ENCODE measurements at regions not wholly inside any gene's neighbourhood (a gene's known extent, or its start where the extent isn't known, plus 50 kb on each side); places are given as distances from the start of the nearest gene placed in this dataset.

DNA sequence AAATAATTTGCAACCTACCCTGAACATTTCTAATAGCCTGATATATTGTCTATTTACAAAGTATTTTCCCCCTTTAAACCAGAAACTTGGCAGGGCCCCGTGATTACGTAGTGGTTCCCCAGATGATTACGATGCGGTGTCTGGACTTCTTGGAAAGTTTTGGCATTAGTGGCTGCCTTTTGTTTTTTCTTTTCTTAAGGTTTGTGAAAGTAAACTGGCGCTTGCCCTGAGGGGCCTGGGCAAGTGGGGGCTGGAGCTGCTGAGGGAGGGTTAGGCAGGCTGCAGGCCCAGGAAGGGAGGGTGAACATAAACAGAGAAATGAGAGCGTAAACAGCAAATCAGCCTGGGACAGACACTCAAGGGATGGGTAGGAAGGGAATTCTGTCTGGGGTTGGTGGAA lies 123.6 kb upstream of the MSX1 start:
- no peak for DNase-seq (ENCODE audit: low read depth in 2 of 2)

DNA sequence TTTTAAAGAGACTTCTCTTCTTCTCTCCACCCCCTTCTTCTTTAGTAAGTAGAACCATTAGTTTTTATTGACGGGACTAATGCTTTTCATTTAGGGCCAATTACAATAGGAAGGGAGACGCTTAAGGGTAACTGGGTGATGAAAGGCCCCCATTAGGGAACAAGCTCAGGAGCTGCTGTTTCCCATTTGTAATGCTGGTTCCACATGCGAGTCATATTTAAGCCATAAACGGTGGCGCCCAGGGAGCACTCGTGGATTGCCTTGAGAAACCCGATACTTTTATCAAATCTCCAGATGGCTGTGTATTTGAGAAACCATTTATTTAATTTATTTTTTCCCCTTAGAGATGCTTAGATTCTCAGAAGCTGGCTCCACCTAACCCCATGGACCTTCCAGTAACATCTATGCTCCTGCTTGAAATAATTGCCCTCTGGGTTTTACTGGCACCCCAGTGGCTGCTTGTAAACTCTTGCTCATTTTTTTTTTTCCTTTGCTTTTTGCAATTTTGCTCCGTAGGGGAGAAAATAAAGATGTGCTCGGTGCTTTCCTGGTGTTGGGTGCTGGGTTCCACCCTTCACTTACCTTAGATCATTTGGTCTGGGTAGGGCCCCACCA lies 124.2 kb upstream of the MSX1 start:
- no peak for DNase-seq (ENCODE audit: low read depth in 2 of 2)

DNA sequence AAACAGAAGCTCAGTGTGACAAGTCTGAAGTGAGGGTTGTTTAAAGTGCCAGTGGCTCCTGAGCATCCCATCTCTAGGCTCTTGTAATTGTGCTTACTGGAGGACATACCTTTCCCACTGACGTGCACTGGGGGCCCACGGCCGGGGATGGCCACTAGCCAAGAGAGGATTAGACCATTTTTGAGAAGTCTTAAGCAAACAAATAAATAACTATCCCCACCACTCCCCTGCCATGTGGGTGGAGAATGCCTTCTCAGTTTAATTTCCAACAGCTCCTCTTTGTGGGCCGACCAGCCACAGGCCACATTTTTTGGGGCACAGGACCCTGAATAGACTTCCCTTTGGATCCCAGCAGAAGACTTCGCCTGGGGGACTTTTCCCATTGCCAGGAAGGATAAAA lies 125.0 kb upstream of the MSX1 start:
- DNase-seq (ENCODE audit: low read depth in 2 of 2) = no peak

DNA sequence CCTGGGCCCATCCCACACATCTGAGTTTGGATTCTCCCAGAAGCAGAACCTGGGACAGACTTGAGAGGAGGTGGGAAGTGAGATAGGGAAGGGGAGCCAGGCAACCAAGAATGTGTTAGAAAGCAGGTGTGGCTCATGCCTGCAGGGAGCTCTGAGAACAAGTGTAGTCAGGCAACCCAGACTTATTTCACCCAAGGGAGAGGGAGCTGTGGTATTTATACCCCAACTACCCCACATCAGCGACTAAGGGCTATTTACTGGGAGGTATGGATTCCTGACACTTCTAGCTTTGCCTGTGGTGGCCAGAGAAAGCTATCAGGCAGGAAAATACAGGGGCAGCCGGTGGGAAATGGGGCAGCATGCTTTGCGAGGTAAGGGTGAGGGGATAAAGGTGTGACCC lies 125.8 kb upstream of the MSX1 start:
- DNase-seq (ENCODE audit: low read depth in 2 of 2) = no peak

DNA sequence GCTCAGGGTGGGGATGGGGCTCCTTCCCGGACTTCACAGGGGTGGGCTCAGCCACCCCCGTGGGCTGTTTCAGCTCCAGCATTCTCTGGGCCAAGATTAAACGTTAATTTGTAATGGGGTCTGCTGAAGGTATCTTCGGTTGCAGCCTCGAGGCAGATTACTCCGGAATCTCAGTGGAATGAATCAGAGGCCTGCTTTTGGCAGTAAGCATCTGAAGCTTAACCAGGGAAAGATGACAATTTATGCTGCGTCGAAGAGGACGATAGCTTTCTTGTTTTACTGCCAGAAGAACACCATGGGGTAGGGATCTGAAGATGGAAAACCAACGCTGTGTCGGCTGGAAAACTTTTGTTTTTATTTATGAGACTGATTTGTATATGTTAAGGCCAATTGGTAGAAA lies 129.2 kb upstream of the MSX1 start:
- no peak for DNase-seq (ENCODE audit: low read depth in 2 of 2)

DNA sequence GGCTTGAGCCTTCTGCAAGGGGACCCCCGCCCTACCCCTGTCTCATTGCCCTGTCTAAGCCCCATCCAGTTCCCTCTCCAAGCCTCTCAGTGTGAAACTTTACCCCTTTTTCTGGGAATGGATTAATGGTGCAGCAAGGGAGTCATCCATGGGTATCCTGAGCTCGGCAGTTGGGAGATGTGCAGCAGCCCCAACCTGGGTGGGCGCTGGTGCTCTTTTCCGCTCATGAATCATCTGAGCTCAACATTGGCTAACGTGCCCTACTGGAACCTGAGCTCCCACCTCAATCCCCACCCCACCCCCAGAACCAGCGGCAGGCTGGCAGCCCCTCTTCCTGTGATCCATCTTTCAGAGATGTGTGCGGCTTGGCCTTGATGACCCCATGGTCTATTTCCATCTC lies 130.3 kb upstream of the MSX1 start:
- no peak for DNase-seq (ENCODE audit: low read depth in 2 of 2)

DNA sequence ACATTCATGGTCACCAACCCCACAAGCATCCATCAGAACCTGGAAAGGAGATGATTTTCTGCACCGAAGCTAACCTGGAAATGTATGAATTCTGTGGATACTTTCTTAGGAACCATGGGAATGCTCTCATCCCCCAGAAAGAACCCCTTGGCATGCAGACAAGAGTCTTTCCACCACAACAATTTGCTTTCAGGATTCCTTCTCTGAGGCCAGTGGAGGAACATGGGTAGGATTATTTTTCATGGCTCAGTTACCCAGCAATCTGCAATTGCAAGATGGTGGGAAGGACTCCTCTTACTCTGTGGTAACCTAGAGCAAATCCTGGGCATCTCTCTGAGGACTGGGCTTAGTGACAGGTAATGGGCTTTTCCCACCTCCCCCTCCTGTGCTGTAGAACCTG lies 131.9 kb upstream of the MSX1 start:
- DNase-seq (ENCODE audit: low read depth in 2 of 2) = no peak

DNA sequence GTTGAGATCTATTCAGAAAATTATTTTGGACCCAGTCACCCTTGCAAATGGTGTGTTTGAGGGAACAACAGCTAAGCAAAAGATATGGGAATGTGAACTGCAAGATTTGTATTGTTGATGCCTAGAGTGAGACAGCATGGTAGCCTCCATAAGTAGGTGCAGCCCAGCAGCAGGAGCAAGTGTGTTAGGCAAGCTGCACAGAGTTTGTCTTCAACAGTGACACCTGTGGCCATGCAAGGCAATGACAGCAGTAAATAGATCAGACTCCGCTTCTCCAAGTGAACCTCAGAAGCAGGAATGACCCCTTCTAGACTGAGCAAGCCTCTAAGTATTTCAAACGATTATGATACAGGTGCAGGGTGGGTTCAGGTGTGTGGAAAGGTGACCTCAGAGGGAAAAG lies 133.4 kb upstream of the MSX1 start:
- DNase-seq (ENCODE audit: low read depth in 2 of 2) = no peak

DNA sequence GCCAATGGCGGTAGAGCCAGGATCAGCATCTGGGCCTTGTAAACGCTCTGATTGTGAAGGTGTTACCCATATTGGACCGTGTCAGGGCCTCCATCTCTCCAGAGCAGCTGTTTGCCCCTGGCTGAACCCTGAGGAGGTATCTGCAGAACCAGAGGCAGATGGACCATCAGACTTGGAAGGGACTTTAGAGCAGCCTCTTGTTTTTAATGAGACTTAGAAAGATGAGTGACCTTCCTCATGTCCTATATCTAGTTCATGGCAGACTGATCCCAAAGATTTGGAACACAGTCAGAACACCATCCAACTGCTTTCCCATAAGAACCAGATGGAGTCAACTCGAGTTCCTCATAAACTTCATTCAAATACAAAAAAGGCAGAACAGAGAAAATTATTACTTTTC lies 135.1 kb upstream of the MSX1 start:
- no peak for DNase-seq (ENCODE audit: low read depth in 2 of 2)

DNA sequence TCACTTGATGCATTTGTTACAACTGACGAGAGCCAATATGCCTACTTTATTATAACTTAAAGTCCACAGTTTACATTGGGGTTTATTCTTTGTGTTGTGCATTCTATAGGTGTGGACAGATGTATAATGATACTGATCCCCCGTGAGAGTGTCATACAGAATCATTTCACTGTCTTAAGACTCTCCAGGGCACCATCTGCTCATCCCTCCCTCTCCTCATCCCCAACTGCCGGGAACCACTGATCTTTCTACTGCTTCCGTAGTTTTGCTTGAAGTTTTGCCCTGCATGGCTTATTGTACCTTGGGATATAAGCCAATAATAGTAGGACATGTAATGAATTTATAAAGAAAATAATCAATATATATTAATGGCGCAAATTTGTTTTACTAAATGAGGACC lies 137.8 kb upstream of the MSX1 start:
- no peak for DNase-seq (ENCODE audit: low read depth in 2 of 2)

DNA sequence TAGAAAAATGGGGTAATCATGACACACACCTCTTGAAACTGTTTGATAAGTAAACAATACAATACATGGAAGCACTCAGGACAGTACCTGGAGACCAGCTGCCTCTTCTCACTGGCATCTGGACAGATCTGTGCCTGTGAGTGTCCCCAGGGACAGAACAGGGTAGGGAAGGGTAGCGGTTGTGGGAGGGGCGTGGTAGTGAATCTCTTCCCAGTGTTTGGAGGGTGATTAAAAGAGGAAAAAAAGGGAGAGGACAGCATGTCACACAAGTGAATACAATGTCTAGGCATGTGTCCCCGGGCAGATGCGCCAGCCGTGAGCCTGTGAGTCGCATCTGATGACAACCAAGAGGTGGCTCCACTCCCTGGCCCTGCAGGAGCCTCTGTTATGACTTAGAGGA lies 138.8 kb upstream of the MSX1 start:
- no peak for DNase-seq (ENCODE audit: low read depth in 2 of 2)

DNA sequence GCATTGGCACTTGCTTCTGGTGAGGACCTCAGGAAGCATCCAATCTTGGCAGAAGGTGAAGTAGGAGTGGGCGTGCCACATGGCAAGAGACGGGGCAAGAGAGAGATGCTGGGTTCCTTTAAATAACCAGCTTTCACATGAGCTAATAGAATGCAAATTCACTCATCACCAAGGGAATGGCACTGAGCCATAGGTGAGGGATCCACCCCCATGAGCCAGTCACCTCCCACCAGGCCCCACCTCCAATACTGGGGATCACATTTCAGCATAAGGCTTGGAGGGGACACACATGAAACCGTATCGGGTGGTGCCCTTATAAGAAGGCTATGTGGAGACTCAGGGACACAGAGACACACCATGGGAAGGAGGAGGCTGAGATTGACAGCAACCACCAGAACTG lies 140.0 kb upstream of the MSX1 start:
- DNase-seq (ENCODE audit: low read depth in 2 of 2) = no peak

DNA sequence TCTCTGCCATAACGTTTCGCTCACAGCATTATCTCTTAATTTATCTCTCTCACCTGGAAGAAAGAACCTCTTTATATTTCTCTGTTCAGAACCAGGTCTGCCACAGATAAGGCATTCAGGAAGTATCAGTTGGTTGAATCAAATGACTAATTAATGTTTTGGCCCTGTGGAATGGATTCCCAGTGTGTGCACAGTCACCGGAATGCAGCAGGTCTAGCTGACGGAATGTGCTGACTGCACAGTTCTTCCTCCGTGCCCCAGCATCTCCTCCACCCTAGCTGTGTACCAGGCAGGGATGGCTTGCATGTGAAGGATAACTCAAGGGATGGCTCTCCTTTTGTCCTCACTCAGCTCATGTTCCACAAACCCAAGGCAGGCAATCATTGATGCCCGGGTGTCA lies 141.8 kb upstream of the MSX1 start:
- no peak for DNase-seq (ENCODE audit: low read depth in 2 of 2)

DNA sequence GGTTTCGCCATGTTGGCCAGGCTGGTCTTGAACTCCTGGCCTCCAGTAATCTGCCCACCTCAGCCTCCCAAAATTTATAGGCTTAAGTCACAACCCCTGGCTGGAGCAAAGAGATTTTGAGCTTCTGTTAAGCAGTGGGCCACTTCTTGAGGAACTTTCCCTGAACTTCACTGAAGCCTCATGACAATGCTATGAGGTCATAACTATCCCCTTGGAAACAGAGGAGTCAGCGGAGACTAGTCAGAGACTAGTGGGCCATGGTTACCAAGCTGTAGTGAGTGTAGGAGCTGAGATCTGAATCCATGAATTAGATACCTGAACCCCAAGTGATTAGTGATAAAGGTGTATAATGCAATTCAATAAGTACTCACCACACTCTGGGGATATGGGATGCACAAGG lies 145.1 kb upstream of the MSX1 start:
- DNase-seq (ENCODE audit: low read depth in 2 of 2) = no peak

DNA sequence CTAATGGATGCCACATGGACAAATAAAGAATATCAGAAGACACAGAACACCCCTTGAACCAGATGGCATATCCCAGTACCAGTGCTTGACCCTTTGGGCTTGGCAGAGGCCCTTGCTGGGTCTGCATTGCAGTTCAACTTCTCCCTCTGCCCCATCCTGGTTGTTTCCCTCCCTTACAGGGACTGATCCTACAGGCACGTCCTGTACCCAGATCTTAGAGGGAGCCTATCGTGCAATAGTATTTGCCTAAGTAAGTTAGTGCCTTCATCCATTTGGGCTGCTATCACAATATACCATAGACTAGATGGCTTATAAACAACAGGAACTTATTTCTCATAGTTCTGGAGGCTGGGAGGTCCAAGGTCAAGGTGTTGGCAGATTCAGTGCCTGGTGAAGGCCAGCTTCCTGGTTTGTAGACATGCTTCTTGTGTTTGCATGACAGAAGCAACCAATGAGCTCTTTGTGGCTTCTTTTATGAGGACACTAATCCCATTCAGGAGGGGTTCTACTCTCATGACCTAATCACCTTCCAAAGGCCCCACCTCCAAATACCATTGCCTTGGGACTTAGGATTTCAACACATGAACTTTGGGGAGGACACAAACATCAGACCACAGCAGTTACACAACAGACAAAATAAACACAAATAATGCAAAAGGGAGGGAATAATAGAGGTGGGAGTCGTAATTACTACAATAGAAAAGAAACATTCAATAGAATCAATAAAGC lies 146.5 kb upstream of the MSX1 start:
- no peak for DNase-seq (ENCODE audit: low read depth in 2 of 2)

DNA sequence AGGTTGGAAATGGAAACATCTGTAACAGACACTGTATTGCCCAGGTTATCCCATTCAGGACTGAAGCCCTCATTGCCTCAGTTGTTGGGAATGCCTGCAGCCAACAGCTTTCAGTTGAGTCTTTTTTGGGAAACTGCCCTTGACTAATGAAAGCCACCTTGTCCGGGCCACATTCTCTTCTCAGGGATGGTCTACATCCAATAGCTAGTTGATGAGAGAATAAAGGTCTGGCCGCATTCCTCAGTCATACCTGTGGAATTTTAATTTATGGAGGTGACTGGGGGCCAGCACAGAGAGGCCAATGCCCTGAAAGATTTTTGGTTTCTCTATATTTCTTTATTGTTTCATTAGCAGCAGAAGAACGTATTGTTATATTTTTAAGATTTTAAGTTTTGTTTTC lies 147.6 kb upstream of the MSX1 start:
- no peak for DNase-seq (ENCODE audit: low read depth in 2 of 2)

DNA sequence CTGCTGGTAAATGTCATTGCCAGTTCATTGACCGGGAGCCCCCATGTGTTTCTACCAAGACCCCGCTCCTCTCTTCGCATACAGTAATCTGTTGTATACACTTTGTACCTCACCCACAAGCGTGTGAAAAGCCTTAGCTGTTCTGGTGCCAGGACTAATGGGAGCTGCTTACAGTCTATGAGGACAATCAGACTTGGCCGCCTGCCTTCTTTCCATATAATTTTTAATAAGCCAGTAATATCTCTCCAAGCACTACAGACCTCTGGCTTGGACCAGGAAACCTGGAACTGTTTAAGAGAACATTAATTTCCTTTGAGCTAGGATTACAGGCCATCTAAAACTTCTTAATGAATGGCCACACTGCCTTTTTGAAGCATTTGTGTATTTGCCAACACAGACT lies 149.7 kb upstream of the MSX1 start:
- DNase-seq (ENCODE audit: low read depth in 2 of 2) = no peak

DNA sequence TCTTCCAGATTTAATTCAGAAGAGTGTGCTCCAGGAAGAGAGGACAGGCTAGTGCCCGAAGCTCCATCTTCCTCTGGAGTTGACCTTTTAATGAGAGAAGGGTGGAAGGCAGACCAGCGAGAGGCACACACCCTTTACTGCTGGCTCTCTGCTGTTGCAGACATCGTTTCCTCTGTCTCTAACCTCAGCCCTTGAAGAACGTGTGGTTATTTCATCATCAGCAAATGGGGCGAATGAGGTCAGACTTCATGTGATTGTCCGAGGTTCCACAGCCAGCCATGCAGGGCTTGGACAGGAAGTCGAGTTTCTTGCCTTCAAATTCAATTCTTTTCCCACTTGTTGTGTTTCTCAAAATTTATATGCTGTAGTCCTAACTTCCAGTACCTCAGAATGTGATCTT lies 155.2 kb upstream of the MSX1 start:
- DNase-seq (ENCODE audit: low read depth in 2 of 2) = no peak

DNA sequence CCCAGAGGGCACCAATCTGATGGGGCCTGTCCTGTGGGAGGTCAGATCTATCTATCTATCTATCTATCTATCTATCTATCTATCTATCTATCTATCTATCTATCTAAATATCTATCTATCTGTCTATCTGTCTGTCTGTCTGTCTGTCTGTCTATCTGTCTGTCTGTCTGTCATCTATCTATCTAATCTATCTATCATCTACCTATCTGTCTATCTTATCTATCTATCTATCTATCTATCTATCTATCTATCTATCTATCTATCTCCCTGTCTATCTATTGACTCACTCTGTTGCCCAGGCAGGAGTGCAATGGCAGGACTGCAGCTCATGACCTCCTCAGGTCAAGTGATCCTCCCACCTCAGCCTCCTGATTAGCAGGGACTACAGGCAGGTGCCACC lies 155.7 kb upstream of the STX18 start:
- DNase-seq (ENCODE audit: low read depth in 2 of 2) = no peak

DNA sequence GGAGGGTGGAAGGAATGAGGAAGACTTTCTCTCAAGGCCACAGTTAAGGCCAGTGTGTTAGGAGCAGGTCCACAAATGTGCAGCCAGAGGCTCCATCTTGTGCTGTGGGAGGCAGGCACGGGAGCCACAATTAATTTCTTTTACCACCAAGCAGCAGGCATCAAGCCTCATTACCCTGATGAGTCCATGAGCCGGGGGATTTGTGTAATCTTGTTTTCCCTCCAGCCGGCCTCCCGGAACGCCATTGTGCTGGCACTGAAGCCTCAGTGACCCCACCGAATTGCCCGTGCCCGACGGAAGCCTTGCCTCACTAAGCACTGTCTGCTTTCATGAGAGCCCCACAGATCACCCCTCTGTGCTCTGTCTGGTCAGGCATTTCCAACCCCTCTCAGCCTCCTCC lies 154.7 kb upstream of the STX18 start:
- DNase-seq (ENCODE audit: low read depth in 2 of 2) = no peak

DNA sequence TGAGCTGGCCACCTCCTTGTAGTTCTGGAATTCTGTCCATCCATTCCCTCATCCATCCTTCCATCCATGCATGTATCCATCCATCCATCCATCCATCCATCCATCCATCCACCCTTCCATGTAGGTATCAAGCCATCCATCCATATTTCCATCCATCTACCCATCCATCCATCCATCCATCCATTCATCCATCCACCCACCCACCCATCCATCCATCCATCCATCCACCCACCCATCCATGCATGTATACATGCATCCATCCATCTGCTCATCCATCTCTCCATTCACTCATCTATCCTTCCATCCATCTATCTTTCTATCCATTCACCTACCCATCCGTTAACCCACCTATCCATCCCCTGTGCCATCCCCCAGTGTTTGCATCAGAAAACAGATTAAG lies 153.6 kb upstream of the STX18 start:
- no peak for DNase-seq (ENCODE audit: low read depth in 2 of 2)

DNA sequence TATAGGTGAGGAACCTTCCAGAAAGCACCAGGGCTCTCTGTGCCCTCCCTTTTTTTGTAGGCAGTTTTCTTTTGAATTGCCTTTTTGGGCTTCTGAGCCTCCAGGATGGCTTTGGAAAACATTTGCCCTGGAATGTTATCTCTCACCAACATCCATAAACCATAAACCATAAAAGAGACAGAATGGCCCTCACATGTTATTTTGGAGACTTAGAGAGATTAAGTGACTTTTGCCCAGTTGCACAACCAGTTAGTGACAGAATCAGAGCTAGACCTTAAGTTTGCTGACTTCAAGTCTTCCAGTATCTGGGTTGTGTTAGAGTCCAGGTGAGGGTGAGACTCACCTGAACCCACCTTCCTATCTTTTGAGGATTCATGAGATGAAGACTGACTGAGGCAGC lies 153.0 kb upstream of the STX18 start:
- no peak for DNase-seq (ENCODE audit: low read depth in 2 of 2)

DNA sequence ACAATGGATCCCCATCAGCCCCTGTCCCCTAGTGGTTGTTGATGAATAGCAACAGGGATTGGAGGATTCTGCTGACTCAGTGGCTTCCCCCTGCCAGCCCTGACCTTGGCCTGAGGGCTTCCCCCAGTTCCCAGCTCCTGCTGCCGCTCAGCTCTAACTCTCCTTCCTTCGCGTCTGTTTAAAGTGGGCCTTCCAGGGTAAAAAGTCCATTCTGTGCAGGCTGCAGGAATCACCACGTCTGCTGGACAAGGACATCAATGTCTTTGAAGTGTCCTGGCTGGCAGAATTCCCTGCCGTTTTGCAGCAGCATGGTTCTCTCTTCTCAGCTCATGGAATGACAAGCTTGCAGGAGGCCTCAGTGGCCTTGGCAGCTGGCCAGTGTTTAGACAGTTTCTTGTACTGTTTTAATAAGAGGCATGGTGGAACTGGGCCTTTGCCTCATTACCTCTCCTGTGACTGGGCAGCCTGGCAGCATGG lies 152.5 kb upstream of the STX18 start:
- no peak for DNase-seq (ENCODE audit: low read depth in 2 of 2)

DNA sequence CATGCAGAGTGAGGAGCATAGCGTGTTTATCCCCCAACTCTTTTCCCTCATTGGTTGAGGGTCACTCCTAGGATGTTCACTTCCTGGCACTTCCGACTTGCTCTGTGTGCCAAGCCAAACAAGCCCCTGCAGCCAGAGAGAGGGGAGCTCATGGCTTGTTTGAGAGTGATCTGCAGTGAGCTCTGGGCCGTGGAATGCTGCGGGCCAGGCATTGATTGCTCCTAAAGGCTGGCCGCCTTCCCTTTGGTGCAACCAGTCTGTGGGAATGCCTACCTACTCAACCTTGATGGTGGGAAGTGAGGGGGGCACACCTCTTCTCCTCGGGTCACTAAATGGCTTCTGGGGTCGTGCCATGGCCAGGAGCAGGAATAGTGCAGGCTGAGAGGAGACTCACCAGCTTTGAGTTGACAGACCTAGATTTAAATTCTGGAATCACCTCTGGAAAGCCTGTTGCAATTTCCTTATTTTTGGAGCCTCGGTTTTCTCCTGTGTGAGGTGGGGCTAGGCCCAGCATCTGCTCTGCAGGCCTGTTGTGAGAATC lies 152.0 kb upstream of the STX18 start:
- no peak for DNase-seq (ENCODE audit: low read depth in 2 of 2)

Measured in stimulated activated CD8-positive, alpha-beta memory T cell treated with anti-CD3 and anti-CD28 coated beads, Interleukin-15, amount 100 ng/mL, for 48 hours (primary cell).